Right lobe of liver (tissue), 4 donors: ENCODE measurements at regions not wholly inside any gene's neighbourhood (a gene's known extent, or its start where the extent isn't known, plus 50 kb on each side); places are given as distances from the start of the nearest gene placed in this dataset.

ENCODE experiments used
- CTCF ChIP-seq, 4 donors: fragments of 200-600 bp in 3 of 4; fragments of 450-650 bp in 1 of 4; IDR thresholded peaks; one replicate each; pipeline versions ENCODE4 v1.5.1 to v1.8.0; 2016 to 2022; ENCODE audit warnings: antibody characterized with exemption in 4 of 4, mild to moderate bottlenecking in 2 of 4
- POLR2A ChIP-seq: fragments of 450-650 bp; IDR thresholded peaks from one replicate; pipeline ENCODE4 v1.6.1; 2017; ENCODE audit warnings: antibody characterized with exemption, mild to moderate bottlenecking
- donor health status: DM: no; HTN: no; CAD: no.
- donor health status: DM: no; HTN: no; CAD: no.
- donor health status: DM: no; HTN: yes; CAD: no.

GRCh38 chr1:185514311-185514710 is 197.3 kb upstream of the IVNS1ABP start:
- TF ChIP-seq CTCF (IDR thresholded peaks at IDR 0.05) = no peak
- TF ChIP-seq POLR2A = no peak
